Limb (tissue), 2 donors: ENCODE measurements at regions not wholly inside any gene's neighbourhood (a gene's known extent, or its start where the extent isn't known, plus 50 kb on each side); places are given as distances from the start of the nearest gene placed in this dataset.

ENCODE experiments used
- DNase-seq, 2 donors: peaks; one replicate each; pipeline ENCODE4 v3.0.0-alpha.2; 2016; ENCODE audit errors: extremely low spot score in 2 of 2

- DNase-seq, result no peak
Measured at GRCh38 chr2:60400462-60401246, 152.8 kb downstream of the BCL11A start.

- DNase-seq, result no peak
Measured at GRCh38 chr2:60394463-60394862, 159.0 kb downstream of the BCL11A start.

GRCh38 chr2:60391649-60392375 is 161.6 kb downstream of the BCL11A start:
- no peak for DNase-seq

GRCh38 chr2:60391230-60391629 is 162.2 kb downstream of the BCL11A start:
- no peak for DNase-seq

- no peak for DNase-seq
Measured at GRCh38 chr2:60386436-60386835, 167.0 kb downstream of the BCL11A start.

GRCh38 chr2:60385648-60386047 is 167.8 kb downstream of the BCL11A start:
- no peak for DNase-seq

GRCh38 chr2:60383401-60384143 is 169.9 kb downstream of the BCL11A start:
- DNase-seq, result no peak

GRCh38 chr2:60380411-60380810 is 173.0 kb downstream of the BCL11A start:
- DNase-seq, result no peak

GRCh38 chr2:60379684-60380083 is 173.8 kb downstream of the BCL11A start:
- no peak for DNase-seq

GRCh38 chr2:60379216-60379615 is 174.2 kb downstream of the BCL11A start:
- no peak for DNase-seq

- DNase-seq, result no peak
Measured at GRCh38 chr2:60377825-60378224, 175.6 kb downstream of the BCL11A start.

- no peak for DNase-seq
Measured at GRCh38 chr2:60376252-60376651, 177.2 kb downstream of the BCL11A start.

GRCh38 chr2:60371681-60372080 is 181.8 kb downstream of the BCL11A start:
- no peak for DNase-seq

GRCh38 chr2:60371219-60371618 is 182.2 kb downstream of the BCL11A start:
- no peak for DNase-seq

GRCh38 chr2:60370814-60371213 is 182.6 kb downstream of the BCL11A start:
- no peak for DNase-seq

GRCh38 chr2:60368456-60368855 is 185.0 kb downstream of the BCL11A start:
- no peak for DNase-seq

GRCh38 chr2:60366135-60366712 is 187.2 kb downstream of the BCL11A start:
- DNase-seq, result no peak

GRCh38 chr2:60365556-60365955 is 187.9 kb downstream of the BCL11A start:
- DNase-seq, result no peak

GRCh38 chr2:60364491-60364890 is 189.0 kb downstream of the BCL11A start:
- DNase-seq, result peak in 1 of 2 donors; percentile 41

- DNase-seq, result no peak
Measured at GRCh38 chr2:60361498-60361897, 192.0 kb downstream of the BCL11A start.

GRCh38 chr2:60359569-60359968 is 193.9 kb downstream of the BCL11A start:
- no peak for DNase-seq

GRCh38 chr2:60358476-60358875 is 195.0 kb downstream of the BCL11A start:
- no peak for DNase-seq
